Femur (tissue), 1 donor: ENCODE measurements at regions not wholly inside any gene's neighbourhood (a gene's known extent, or its start where the extent isn't known, plus 50 kb on each side); places are given as distances from the start of the nearest gene placed in this dataset.

Experiments
- DNase-seq: peaks from one replicate; pipeline ENCODE4 v3.0.0-alpha.2; 2017

GRCh38 chr2:176471949-176472348, 202.7 kb downstream of the MTX2 start:
- no peak for DNase-seq

- DNase-seq: peak; percentile 46
Measured at GRCh38 chr2:176473177-176473576, 203.9 kb downstream of the MTX2 start.

- DNase-seq: no peak
Measured at GRCh38 chr2:176473851-176474250, 204.6 kb downstream of the MTX2 start.

- no peak for DNase-seq
Measured at GRCh38 chr2:176477336-176477735, 208.1 kb downstream of the MTX2 start.

GRCh38 chr2:176479961-176480360, 210.7 kb downstream of the MTX2 start:
- DNase-seq: no peak

GRCh38 chr2:176482107-176482506, 212.9 kb downstream of the MTX2 start:
- no peak for DNase-seq

- DNase-seq: no peak
Measured at GRCh38 chr2:176483476-176483875, 214.2 kb downstream of the MTX2 start.

- no peak for DNase-seq
Measured at GRCh38 chr2:176483901-176484568, 214.8 kb downstream of the MTX2 start.

GRCh38 chr2:176484838-176485237, 215.6 kb downstream of the MTX2 start:
- peak; percentile 59 for DNase-seq

- no peak for DNase-seq
Measured at GRCh38 chr2:176488431-176488830, 219.2 kb downstream of the MTX2 start.

- DNase-seq: peak; percentile 78
Measured at GRCh38 chr2:176490061-176490861, 221.0 kb downstream of the MTX2 start.

- DNase-seq: peak; percentile 85
Measured at GRCh38 chr2:176491172-176491904, 222.1 kb downstream of the MTX2 start.

GRCh38 chr2:176492583-176492982, 223.3 kb downstream of the MTX2 start:
- no peak for DNase-seq

- no peak for DNase-seq
Measured at GRCh38 chr2:176493226-176493825, 224.1 kb downstream of the MTX2 start.

- no peak for DNase-seq
Measured at GRCh38 chr2:176493909-176494308, 224.7 kb downstream of the MTX2 start.

- peak; percentile 56 for DNase-seq
Measured at GRCh38 chr2:176494949-176495353, 225.7 kb downstream of the MTX2 start.

- DNase-seq: no peak
Measured at GRCh38 chr2:176495826-176496225, 226.6 kb downstream of the MTX2 start.

GRCh38 chr2:176496761-176497160, 227.5 kb downstream of the MTX2 start:
- DNase-seq: no peak

GRCh38 chr2:176500901-176501300, 231.7 kb downstream of the MTX2 start:
- DNase-seq: no peak

GRCh38 chr2:176501617-176502016, 232.4 kb downstream of the MTX2 start:
- no peak for DNase-seq

- no peak for DNase-seq
Measured at GRCh38 chr2:176502619-176503018, 233.4 kb downstream of the MTX2 start.

GRCh38 chr2:176503776-176504175, 234.5 kb downstream of the MTX2 start:
- no peak for DNase-seq

GRCh38 chr2:176504440-176504839, 235.2 kb downstream of the MTX2 start:
- no peak for DNase-seq
